Neural cell (in vitro differentiated cells): ENCODE measurements at regions not wholly inside any gene's neighbourhood (a gene's known extent, or its start where the extent isn't known, plus 50 kb on each side); places are given as distances from the start of the nearest gene placed in this dataset.

ENCODE experiments used
- H2AFZ ChIP-seq: fragments of 200-600, 300-800 bp; sonication (generic), shearing (Covaris generic); 2 replicates; pipeline ENCODE4 v1.6.0; 2014; ENCODE audit warnings: low read depth, mild to moderate bottlenecking, antibody characterized with exemption, low read length, moderate library complexity
- H3F3A ChIP-seq: fragments of 200-600 bp; shearing (Covaris generic); 2 replicates; pipeline ENCODE4 v1.6.1; 2016; ENCODE audit warnings: mild to moderate bottlenecking, moderate library complexity, mixed read lengths, antibody characterized with exemption, low read length; ENCODE audit not compliant: insufficient read depth, poor library complexity, severe bottlenecking
- H3K27ac ChIP-seq: fragments of 200-600, 300-800 bp; sonication (generic), shearing (Covaris generic); 2 replicates; pipeline ENCODE4 v1.5.1; 2014; ENCODE audit warnings: mild to moderate bottlenecking, low read length, moderate library complexity
- H3K27me3 ChIP-seq: fragments of 300-800, 200-600 bp; sonication (generic), shearing (Covaris generic); 2 replicates; pipeline ENCODE4 v1.6.0; 2014; ENCODE audit warnings: mild to moderate bottlenecking, low read depth, low read length, moderate library complexity; ENCODE audit not compliant: insufficient read depth
- H3K36me3 ChIP-seq: fragments of 300-800, 200-600 bp; sonication (generic), shearing (Covaris generic); 2 replicates; pipeline ENCODE4 v1.5.1; 2014; ENCODE audit warnings: mild to moderate bottlenecking, antibody characterized with exemption, low read length, moderate library complexity; ENCODE audit not compliant: insufficient read depth
- H3K4me2 ChIP-seq: fragments of 300-800, 200-600 bp; sonication (generic), shearing (Covaris generic); 2 replicates; pipeline ENCODE4 v1.6.0; 2014; ENCODE audit warnings: mild to moderate bottlenecking, low read length
- H3K4me3 ChIP-seq: fragments of 300-800, 200-600 bp; sonication (generic), shearing (Covaris generic); 2 replicates; pipeline ENCODE4 v1.5.1; 2014; ENCODE audit warnings: mild to moderate bottlenecking, low read length, moderate library complexity
- H3K79me2 ChIP-seq: fragments of 200-600 bp; shearing (Covaris generic); replicated peaks from 2 replicates; pipeline ENCODE4 v1.6.0; 2014; ENCODE audit warnings: mild to moderate bottlenecking, low read length, moderate library complexity; ENCODE audit not compliant: insufficient read depth
- H3K9ac ChIP-seq: fragments of 300-800, 200-600 bp; sonication (generic), shearing (Covaris generic); 2 replicates; pipeline ENCODE4 v1.6.1; 2016; ENCODE audit warnings: mild to moderate bottlenecking, low read length, mixed read lengths
- H3K9me2 ChIP-seq: fragments of 200-600 bp; shearing (Covaris generic); 2 replicates; pipeline ENCODE4 v1.6.1; 2016; ENCODE audit warnings: mild to moderate bottlenecking, low read length, mixed read lengths; ENCODE audit not compliant: insufficient read depth
- H3K9me3 ChIP-seq: fragments of 200-600, 300-800 bp; sonication (generic), shearing (Covaris generic); 2 replicates; pipeline ENCODE4 v1.6.1; 2016; ENCODE audit warnings: mild to moderate bottlenecking, mixed run types, low read length, moderate library complexity, mixed read lengths
- H4K20me1 ChIP-seq: fragments of 200-600 bp; shearing (Covaris generic); 2 replicates; pipeline ENCODE4 v1.6.1; 2016; ENCODE audit warnings: mild to moderate bottlenecking, mixed run types; ENCODE audit not compliant: insufficient read depth
- CTCF ChIP-seq: fragments of 450-650 bp; IDR thresholded peaks from 2 replicates; pipeline ENCODE4 v1.5.1; 2014; ENCODE audit warnings: antibody characterized with exemption, mild to moderate bottlenecking, moderate library complexity; ENCODE audit not compliant: poor library complexity, severe bottlenecking
- EP300 ChIP-seq: fragments of 450-650 bp; conservative IDR thresholded peaks from 2 replicates; pipeline ENCODE4 v1.6.1; 2014; ENCODE audit warnings: antibody characterized with exemption, mild to moderate bottlenecking, moderate library complexity; ENCODE audit not compliant: poor library complexity, severe bottlenecking
- EZH2 ChIP-seq: fragments of 200-600, 300-800 bp; shearing (Covaris generic), sonication (generic); IDR thresholded peaks from 2 replicates; pipeline ENCODE4 v1.6.1; 2014; ENCODE audit warnings: antibody characterized with exemption, low read length, borderline replicate concordance, mild to moderate bottlenecking; ENCODE audit not compliant: insufficient read depth, poor library complexity, severe bottlenecking
- MXI1 ChIP-seq: fragments of 450-650 bp; conservative IDR thresholded peaks from 2 replicates; pipeline ENCODE4 v1.6.1; 2014; ENCODE audit warnings: antibody characterized with exemption, mild to moderate bottlenecking; ENCODE audit not compliant: poor library complexity, severe bottlenecking
- POLR2AphosphoS5 ChIP-seq: IDR thresholded peaks from 2 replicates; pipeline ENCODE4 v1.6.1; 2012
- RAD21 ChIP-seq: fragments of 450-650 bp; conservative IDR thresholded peaks from 2 replicates; pipeline ENCODE4 v1.6.1; 2014; ENCODE audit warnings: antibody characterized with exemption, mild to moderate bottlenecking, moderate library complexity
- REST ChIP-seq: IDR thresholded peaks from 2 replicates; pipeline ENCODE4 v1.6.1; 2012; ENCODE audit warnings: borderline replicate concordance
- SMC3 ChIP-seq: fragments of 450-650 bp; conservative IDR thresholded peaks from 2 replicates; pipeline ENCODE4 v1.6.1; 2014; ENCODE audit warnings: antibody characterized with exemption, mild to moderate bottlenecking, moderate library complexity; ENCODE audit not compliant: poor library complexity
- TAF1 ChIP-seq: IDR thresholded peaks from 2 replicates; pipeline ENCODE4 v1.6.1; 2012; ENCODE audit warnings: low read depth

GRCh38 chr21:35637431-35637830 lies 422.9 kb downstream of the SETD4 start:
- Histone ChIP-seq H3K4me3 (no peak overlapping the region), H3K9me2 (no peaks in the 10 kb centered on the region), H3K36me3 (no peaks in the 10 kb centered on the region), H3K9ac (no peak overlapping the region), H3K4me2 (no peak overlapping the region), H3F3A (no peaks in the 10 kb centered on the region), H4K20me1 (no peaks in the 10 kb centered on the region), H3K9me3 (no peaks in the 10 kb centered on the region), H2AFZ (no peak overlapping the region), H3K27ac (no peak overlapping the region), H3K79me2 (no peaks in the 10 kb centered on the region), H3K27me3 (no peaks in the 10 kb centered on the region)
- no peak for TF ChIP-seq POLR2AphosphoS5

- Histone ChIP-seq H3K27me3 (no peaks in the 10 kb centered on the region), H3K9me2 (no peaks in the 10 kb centered on the region), H3K4me3 (no peak overlapping the region), H3K4me2 (no peak overlapping the region), H3F3A (no peaks in the 10 kb centered on the region), H3K36me3 (no peaks in the 10 kb centered on the region), H3K9ac (no peak overlapping the region), H3K79me2 (no peaks in the 10 kb centered on the region), H3K9me3 (no peaks in the 10 kb centered on the region), H4K20me1 (no peaks in the 10 kb centered on the region), H2AFZ (no peak overlapping the region), H3K27ac (no peak overlapping the region)
- TF ChIP-seq SMC3 (no peak), TAF1 (no peak), MXI1 (no peak), EP300 (no peak), RAD21 (no peak), CTCF (no peak), POLR2AphosphoS5 (no peak), REST (no peak), EZH2 (no peak)
These were observed 424.3 kb downstream of the SETD4 start for GRCh38 chr21:35635994-35636393.

DNA sequence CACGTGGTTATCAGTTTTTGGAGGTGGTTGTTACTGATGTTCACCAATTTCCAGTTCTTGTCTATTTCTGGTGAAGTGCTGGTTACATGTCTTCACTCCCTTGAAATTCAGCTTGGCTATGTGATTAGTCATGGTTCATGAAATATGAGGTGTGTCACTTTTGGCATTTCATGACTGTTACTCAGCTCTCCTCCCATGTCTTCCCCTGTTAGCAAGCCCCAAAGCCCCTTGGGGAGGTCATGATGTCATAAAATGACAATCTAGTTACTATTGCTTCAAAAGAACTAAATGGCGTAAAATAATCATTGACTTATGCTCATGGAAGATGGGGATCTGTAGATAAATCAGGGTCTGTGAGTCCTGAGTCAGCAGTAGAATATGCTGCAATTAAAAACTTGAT lies 425.1 kb downstream of the SETD4 start:
- no peak overlapping the region for H3K4me3 ChIP-seq
- no peaks in the 10 kb centered on the region for H3K79me2 ChIP-seq
- H3K4me2 ChIP-seq = no peak overlapping the region

More for the DNA sequence above, 425.1 kb downstream of the SETD4 start:
- TF ChIP-seq CTCF (no peak), EZH2 (no peak), MXI1 (no peak), EP300 (no peak), POLR2AphosphoS5 (no peak), SMC3 (no peak), TAF1 (no peak), RAD21 (no peak), REST (no peak)
- Histone ChIP-seq H3K9me2 (no peaks in the 10 kb centered on the region), H3K9me3 (no peaks in the 10 kb centered on the region), H3K27ac (no peak overlapping the region), H3K36me3 (no peaks in the 10 kb centered on the region), H3K9ac (no peak overlapping the region), H3F3A (no peaks in the 10 kb centered on the region), H3K27me3 (no peaks in the 10 kb centered on the region), H4K20me1 (no peaks in the 10 kb centered on the region), H2AFZ (no peak overlapping the region)
